Stimulated activated naive CD4-positive, alpha-beta T cell treated with Interleukin-2 at 50 U/mL for 16 hours (primary cell): ENCODE measurements at regions not wholly inside any gene's neighbourhood (a gene's known extent, or its start where the extent isn't known, plus 50 kb on each side); places are given as distances from the start of the nearest gene placed in this dataset.

Source experiments
- DNase-seq: peaks from one replicate; lab custom pipeline; 2025; lab: John Stamatoyannopoulos, UW

DNA sequence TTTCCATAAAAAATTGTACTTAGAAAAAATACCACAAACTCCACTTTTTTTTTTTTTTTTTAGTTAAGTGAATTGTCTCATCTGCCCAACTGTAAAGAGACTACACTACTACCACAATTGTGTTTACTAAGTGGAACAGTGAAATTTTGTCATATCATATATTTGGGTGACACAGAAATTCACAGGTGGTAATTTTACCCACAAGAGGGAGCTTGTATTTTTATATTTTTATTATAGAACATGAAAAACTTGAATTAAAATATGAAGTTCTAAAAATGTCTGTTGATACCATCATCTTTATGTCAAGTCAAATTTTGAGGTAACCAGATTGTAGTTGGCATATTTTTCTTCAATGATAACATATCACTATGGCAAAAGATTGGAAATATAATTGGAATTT is 329.4 kb upstream of the SOX5 start:
- no peak for DNase-seq

DNA sequence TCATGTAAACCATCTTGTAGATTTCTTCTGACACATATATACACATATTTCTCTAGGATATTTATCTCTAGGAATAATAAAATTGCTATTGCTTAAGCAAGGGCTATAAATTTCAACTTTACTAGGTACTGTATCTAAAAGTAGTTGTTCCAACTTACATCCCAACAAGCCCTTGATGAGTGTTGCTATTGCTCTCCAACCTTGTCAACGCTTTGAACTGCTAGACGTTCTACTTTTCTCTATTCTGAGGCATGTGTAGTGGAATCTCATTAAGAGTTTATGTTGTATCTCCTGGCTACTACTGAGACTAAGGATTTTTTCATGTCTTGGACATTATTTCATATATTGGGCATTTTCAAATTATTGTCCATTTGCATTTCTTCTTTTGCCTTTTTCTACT is 321.5 kb upstream of the SOX5 start:
- no peak for DNase-seq

DNA sequence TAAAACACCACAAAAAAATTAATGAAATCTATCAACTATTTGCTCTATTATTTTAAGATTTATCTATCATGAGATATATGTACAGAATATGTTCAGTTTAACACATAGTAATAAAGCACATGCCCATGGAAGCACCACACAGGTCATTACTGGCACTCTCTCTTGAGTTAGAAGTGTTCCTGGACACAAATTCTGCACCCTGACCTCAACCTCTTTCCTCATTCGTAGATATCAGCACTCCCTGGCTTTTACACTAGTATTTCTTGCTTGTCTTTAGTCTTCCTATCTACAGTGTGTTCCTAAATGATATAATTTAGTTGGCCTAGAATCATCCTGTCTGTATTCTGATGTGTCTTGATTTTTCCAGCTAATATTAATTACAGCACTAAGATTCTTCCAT is 321.0 kb upstream of the SOX5 start:
- no peak for DNase-seq

DNA sequence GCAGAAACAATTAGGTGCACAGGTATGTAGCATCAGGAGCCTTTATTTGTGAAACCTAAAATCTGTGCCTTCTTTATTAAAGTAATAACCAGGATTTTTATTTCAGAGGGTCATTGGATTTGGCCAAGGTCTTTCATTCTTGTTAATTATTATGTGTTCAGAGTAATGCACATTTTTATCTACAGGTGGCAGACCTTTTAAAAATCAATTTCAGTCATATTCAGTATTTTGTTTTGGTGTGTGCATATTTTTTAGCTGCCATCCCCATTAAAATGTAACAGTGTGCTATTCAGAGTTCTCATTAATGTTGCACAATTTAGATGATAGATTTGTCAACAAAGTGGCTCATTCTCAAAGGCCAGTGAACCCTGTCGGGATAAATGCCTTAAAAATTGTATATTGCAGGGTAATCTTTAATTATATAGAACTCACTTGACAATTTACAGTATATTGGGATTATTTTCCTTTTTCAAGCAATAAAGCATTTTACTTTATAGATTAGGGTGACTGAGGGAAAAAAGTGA is 319.3 kb upstream of the SOX5 start:
- DNase-seq = no peak

DNA sequence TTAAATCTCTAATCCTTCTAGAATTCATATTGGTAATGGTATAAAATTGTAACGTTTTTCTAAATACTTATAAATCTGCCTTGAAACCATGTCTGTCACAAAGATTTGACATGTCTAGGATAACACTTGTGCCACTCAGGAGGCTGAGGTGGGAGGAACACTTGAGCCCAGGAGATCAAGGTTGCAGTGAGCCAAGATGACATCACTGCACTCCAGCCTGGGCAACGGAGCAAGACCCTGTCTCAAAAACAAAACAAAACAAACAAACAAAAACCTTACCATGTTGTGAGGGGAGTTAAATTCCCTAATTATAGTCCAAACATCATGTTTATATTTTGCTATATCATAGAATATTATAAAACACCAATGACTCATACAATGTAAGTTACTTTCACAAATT is 317.5 kb upstream of the SOX5 start:
- DNase-seq = no peak

DNA sequence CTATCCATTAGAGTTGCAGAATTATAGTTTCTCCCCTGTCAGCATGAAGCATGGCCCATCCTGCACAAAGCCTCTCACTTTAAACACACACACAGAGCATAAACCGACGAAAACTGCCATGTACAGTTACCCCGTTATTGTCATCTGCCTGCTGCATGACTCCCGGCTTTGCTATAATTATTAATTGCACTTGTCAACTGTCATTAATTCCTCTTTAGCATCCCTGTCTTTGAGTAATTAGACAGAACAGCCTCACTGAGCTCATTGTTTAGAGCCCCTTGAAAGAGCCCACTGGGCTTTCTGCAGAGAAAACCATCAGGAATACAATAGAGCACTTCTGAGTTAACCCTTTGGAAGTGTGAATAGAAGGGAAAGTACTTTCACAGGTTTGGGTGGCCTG is 307.2 kb upstream of the SOX5 start:
- DNase-seq = no peak

DNA sequence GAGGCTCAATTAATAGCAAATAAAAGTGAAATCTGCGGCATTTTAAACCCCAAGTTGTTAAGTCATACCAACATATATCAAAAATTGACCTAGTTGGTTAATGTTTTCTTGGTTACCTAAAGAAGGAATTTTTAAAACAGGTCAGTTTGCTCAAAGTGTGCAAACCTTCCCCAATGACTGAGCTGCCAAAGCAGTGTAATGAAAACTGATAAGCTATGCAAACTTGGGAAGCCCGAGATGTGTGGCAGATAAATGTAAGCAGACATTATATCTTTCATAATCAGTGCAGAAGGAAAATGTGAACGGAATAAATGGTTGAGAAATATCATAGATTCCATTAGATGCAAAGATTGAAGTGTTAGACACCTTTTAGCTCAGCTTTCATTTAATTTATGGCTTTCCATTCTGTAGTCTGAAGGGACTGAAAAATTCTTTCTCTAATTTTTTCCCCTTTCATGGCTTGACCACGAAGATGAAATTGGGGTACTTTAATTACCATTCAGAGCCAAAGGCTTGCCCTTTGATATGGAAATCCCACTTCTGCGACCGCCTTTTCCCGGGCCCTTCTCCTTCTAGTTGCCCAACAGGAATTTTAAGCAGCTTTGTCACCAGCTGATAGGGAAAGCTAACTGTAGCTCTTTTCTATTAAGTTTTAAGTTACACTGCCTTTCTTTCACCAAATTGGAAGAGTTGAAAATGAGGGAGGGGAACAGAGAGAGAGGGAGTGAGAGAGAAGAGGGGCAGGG is 306.6 kb upstream of the SOX5 start:
- DNase-seq = no peak

DNA sequence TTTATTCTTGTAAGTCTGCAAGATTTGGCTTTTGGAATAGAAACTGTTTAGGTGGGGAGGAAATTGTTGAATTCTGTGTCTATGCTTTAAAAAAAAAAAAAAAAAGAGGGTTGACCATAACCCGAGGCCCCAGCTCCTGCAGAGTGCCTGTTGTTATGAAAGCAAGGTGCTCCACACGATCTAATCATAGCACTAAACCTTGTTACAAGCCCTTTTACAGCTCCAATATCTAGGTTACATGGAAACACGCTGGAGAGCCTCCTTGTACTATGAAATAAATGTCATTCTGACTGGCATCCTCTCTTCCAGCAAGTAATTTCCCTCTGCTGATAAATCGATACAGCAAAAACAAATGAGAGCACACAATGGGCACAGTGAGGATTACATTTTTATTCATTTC is 303.1 kb upstream of the SOX5 start:
- DNase-seq = no peak

DNA sequence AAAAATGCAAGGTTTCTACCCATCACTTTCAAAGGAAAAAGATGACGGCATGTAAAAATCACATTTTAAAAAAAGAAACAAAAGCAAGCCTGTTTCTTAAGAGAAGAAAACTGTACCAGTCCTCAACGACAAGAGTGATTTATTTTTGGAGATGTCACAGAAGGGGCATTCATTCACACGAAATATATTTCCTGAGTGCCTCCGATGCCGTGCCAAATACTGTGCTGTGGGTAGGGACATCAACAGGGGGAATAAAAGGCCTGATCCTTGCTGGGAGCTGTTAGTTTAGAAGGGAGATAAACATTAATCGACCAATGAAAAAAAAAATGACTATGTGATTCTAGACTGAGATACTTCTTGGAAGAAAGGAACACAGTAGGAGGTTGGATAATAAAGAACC is 297.5 kb upstream of the SOX5 start:
- no peak for DNase-seq

DNA sequence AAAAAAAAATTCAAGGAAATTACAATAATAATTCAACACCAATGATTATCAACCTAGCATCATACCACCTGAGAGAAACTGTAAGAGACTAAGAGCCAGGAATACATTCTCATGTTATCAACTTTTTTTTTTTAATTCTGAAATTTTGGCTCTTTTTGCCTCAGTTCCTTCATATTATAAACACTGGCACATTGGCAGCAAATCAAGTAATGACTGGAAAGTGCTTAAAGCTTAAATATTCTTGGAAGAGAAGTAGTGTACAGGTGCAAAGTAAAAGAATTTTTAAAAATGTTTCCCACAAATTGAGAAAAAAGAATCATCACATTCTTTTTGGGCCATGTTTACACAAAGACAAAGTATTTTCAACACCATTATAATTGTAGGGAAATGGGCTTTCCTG is 296.9 kb upstream of the SOX5 start:
- DNase-seq = no peak

DNA sequence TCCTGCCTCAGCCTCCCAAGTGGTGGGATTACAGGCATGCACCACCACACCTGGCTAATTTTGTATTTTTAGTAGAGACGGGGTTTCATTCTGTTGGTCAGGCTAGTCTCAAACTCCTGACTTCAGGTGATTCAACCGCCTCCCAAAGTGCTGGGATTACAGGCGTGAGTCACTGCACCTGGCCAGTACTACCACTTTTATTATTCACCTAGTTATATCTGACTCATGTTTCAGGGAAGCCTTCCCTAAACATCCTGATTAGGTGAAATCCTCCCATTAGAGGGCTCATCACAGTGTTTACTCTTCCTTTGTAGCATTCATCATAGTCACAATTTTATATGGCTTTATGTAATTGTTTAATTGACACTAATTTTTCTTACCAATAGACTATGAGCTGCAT is 295.3 kb upstream of the SOX5 start:
- DNase-seq = no peak

DNA sequence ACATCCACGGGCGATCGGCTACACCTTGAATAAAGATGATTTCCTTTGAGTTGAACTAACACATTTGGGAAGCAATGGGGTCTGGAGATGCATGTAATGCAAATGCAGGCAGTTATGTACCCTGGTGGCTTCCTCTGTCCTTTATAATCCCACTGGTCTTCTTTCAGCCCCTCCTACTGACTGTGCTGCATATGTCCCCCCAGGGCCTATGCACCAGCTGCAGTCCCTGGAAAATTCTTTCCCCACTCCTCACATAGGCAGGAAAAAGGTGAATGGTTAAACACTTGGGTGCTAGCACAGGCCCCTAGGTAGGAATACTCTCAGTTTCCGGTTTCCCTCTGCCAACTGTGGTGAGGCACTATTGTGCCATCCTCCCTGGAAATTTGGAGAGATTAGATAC is 294.8 kb upstream of the SOX5 start:
- DNase-seq = no peak

DNA sequence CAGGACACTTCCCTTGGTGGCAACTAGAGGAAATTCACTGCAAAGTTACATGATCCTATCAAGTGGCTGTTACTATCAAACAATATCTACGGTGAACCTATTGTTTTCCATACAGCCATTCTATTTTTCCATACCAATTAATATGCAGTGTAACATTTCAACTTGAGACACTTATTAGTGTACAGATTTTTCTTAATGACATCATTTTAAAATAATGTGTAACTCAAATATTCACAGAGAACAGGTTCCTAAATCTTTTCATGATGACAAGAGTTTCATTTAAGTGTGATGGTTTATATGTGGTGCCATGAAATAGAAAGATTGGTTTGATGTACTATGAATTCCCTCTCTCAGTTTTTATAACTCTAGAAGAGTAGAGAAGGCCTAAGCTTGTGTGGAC is 291.2 kb upstream of the SOX5 start:
- DNase-seq = no peak

DNA sequence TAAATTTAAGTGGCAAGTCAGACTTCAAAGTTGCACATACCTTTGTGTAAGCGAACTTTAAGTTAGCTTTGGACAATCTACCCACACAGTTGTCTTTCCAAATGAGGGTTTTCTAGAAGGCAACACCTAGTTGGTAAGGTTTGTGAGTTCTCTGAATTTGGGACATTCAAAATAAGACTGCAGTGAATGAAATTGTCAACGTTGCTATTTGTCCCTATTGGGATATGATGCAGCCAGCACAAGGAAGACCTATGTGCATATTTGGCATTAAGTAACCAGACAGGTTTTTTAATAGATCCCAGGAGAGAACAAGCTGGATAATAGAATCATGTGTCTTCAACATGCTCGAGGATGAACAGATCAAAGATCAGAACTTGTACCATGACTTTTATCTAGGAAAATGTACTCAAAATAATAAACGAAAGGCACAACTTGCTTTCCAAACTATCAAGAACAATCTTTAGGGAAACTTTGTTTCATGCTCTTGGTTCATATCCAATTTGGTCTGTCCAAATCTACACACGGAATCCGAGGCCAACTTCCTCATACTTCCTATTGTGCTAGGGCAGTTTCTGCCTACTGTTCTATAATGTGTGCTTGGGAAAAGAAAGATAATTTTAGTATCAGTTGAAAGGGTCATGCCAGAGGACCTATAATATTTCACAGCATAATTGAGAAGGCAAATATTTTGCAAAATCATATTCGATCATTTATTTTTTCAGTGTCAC is 284.2 kb upstream of the SOX5 start:
- no peak for DNase-seq

DNA sequence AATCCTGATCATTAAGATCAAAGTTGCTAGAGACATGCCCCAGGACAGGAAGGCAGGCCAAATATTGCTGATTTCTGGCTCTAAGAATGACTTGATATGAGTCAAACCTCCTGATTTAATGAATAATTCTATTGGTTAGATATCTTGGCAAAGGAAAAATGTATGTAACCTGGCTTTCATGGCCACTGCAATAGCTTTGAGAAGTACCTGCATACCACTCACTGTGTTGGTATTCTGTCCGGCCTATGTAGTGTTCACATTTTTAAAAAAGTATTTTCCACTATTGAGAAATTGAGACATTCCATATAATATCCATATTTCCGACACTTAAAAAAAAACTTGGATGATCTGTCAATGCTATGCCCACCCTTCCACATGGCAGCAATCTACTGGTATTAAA is 283.1 kb upstream of the SOX5 start:
- DNase-seq = no peak

DNA sequence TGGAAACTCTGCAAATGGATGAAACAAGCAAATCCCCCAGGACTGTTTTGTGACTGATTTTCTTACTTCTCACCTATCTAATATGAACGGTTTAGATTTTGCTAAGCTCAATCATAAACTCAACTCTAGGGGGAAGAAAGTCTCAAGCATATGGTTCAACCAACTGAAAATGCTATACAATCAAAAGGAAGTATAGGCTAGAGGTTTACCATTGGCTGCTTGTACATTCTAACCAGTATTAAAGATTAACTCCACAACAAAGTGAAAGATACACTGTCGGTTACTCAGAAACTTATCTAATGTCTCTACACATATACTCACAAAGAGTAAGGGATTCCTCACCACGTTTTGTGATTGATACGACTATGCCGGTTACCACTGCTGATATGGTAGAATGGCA is 281.8 kb upstream of the SOX5 start:
- DNase-seq = no peak

DNA sequence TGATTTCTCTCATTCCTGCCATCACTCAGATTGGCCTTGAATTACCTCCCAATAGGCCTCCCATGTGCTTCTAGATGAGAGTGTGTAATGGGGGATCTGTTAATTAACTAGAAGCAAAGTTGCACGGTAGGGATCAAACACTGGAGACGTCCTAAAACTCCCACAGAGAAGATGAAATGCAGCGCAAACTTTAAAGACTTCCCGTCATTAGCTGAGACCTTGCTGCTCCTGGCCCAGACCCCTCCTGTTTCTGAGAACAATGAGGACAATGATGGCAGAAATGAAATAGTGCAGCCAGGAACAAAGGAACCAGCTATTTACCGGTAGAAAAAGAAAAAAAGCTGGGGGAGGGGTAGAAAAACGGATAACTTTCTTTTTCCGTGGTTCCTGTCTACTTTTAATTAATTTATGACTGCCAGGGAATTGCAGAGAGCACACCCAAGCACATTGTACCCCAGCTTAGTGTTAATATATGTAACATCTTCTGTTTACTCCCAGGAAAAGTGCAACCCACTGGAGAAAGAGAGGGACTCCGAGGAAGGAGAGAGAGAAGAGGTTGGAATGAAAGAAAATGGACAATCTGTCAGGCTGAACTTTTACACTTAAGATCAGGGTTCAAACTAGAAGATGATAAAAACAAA is 280.7 kb upstream of the SOX5 start:
- DNase-seq = no peak

DNA sequence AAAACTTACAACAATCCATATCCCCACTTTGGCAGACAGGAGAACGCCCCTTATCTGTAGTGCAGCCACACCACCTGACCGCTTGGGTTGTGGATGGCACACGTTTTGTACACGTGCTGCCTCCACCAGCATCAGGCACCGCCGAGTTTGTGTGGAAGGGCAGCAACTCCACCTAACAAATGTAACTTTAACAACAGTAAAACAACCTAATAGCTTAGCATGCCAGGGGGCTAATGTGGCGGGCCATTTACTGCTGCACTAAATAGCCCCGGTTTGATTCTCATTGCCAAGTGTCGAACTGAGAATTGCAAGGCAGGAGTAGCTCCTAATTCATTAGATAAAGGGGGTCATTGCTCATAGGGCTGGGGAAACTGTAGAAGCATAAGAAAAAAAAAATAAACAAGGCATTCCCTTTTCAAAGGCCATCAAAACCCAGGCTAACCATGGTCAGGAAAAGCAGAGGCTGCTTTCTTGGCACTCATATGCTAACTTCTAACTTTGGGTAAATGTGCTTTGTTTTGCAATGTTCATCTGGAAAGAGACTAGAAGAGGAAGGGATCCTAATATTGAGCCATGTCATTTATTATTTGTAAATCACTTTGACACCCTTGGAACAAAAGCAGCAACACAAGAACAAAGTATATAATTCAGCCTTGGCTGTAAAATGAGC is 279.7 kb upstream of the SOX5 start:
- no peak for DNase-seq

DNA sequence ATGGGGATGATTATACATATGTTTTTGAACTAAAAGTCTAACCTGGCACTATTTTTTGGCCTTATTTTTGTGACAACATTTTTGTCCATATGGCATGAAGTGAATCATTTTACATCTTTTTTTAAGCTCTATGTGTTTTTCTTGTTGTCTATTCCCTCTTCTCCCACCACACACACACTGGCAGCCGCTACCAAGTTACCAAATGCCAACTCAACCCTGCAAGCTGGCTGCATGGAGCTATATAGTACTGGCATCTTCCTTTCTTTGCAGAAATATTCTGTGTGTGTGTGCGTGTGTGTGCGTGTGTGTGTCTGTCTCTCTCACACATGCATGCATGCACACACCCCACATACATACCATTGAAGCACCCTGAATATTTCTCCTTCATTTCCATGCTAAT is 278.9 kb upstream of the SOX5 start:
- no peak for DNase-seq

DNA sequence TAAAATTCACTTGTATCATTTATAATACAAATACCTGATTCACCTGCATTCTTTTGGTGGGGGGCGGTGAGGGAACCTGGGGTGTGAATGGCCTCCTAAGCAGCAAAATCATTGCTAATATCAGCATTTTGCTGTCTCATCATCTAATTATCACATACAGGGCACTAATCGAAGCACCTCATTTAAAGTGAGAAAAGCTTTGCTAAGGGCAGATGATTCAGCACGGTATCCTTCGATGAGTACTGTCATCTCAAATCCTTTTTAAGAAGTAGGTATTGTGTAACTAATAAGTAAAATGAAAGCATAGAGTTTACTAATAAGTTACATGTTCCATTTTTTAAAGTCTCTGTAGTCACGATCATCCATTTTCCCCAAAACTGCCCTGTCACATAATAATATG is 278.1 kb upstream of the SOX5 start:
- no peak for DNase-seq

DNA sequence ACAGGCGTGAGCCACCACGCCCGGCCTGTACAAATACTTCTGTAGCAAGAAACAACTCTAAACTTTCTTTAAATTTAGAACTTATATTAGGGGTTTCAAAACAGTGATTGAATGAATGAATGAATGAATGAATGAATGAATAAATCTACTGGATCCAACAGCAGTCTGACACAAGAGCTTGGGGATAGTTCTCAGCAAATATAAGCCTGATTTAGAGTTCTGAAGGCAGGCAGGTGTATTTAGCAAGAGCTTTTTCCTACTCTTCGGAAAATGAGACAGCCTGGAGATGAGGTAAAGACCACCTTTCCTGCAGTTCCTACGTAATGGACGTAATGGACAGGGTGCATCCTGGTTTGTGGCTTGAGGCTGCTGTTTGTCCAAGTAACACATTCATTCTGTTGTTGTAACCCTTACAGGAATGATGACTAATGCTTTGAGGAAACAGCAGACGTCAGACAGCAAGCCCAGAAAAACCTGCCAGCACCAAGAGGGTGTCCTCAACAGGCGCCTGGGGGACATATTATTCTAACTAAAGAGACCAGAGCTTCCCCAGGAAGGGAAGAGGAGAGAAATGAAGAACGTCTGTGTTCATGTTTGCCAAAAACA is 277.4 kb upstream of the SOX5 start:
- DNase-seq = no peak

DNA sequence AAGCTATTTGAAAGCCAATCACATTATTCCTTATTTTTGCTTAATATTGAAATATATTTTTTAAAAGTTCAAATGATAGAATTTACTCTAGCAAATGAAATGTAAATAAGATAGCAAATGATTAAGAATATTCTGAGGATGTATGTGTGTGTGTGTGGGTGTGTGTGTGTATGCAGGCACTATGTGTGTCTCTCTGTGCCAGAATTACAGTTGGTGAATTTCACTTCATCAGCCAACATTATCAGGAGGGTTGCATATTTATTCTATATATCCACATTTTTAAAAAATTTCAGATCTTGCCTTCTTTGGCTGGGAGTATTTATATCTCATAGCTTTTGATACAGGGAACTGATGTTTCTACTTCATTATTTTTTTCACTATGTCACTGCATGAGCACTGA is 274.9 kb upstream of the SOX5 start:
- DNase-seq = no peak
